NCI-H524 treated with DMSO at 0.1 percent for 48 hours (cell line): ENCODE measurements at regions not wholly inside any gene's neighbourhood (a gene's known extent, or its start where the extent isn't known, plus 50 kb on each side); places are given as distances from the start of the nearest gene placed in this dataset.

Source experiments
- DNase-seq: peaks from one replicate; lab custom pipeline; 2025; lab: John Stamatoyannopoulos, UW

DNA sequence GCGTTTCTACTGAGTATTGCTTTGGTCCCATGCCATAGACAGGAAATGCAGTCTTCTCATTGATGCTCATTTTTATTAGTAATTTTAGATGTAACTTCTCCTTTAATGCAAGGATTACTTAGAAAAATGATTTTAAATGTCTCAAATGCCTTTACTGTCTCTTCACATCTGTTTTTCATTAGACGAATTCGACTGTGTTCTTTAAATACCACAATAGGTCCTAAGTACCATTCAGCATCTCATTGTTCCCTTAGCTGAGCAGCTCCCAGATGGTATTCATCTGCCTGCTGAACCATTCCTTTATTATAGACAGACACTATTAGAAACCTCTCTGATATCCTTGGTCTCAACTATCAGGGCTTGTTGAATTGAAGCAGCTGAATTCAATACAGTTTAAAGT is 113.6 kb downstream of the LSMEM1 start:
- DNase-seq: no peak

DNA sequence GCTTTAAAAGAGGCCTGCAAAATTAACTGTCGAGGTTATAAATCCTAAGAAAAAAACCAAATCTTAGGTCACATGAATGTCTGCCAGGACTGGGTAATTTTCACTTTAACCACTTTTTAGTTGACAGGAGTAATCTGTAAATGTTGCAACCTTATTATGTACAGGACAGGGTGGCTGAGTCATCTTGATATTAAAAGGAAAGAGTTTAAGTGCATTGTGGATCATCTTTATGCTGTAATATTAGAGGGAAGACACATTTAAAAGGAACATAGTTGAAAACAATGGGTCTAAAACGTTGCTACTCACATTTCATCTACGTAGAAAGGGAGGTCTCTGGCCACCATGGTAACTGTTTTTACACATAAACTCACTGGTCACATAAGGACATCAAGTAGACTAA is 115.5 kb downstream of the LSMEM1 start:
- DNase-seq: no peak

DNA sequence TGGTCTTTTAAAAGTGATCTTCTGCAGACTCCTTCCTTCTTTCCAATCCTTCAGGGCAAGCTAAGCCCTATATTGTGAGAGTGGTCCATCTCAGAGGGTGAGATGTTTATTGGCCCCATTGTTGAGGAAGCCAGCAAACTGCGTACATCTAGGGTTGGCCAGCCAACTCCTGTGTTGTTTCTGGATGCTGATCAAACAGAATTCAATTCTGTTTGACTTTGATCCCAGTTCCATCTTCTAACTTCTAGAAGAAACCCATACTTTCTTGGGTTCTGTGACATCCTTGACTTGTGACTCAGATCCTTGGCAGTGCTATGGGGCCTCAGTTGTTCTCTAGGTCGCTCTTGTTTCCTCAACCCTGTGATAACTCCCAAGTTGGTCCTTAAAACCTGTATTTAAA is 116.2 kb downstream of the LSMEM1 start:
- DNase-seq: no peak

DNA sequence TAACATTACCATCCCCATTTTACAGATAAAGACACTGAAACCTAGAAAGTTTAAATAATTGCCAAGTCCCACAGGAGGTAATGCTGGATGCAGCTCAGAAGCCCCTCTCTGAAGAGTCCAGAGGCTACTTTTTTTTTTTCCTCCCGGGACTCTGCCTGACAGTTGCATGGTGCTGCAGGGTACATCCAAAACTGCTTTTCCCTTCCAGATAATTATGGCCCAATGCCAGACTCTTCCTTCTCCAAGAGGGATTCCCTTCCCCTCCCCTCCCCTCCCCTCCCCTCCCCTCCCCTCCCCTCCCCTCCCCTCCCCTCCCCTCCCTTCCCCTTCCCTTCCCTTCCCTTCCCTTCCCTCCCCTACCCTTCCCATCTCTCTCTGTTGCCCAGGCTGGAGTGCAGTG is 122.9 kb downstream of the LSMEM1 start:
- DNase-seq: no peak

DNA sequence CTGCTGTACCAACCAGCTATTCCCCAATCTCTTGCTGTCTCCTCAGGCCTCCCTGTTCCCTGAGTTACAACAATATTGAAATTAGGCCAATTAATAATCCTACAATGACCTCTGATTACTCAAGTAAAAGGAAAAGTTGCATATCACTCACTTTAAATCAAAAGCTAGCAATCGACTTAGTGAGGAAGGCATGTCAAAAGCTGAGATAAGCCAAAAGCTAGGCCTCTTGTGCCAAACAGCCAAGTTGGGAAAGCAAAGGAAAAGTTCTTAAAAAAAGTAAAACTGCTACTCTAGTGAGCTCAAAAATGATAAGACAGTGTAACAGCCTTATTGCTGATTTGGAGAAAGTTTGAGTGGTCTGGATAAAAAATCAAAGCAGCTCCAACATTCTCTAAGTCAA is 129.8 kb downstream of the LSMEM1 start:
- DNase-seq: no peak

DNA sequence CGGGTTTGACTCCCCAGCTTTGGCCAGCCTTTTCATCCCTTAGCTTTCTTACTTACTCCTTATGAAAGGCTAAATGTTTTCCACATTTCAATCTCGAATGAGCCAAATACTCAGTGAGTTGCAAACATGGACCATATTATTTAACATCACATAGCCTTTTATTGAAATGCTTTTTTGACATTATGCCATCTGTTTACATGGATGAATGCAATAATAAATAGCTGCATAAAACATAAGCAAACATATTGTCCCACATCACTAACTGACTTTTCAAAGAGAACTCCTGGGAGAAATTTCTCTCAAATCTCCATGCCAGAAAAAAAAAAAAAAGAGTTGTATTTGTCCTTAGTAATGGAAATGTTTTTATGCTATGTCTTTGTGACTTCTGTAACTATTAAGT is 134.9 kb downstream of the LSMEM1 start:
- DNase-seq: no peak

DNA sequence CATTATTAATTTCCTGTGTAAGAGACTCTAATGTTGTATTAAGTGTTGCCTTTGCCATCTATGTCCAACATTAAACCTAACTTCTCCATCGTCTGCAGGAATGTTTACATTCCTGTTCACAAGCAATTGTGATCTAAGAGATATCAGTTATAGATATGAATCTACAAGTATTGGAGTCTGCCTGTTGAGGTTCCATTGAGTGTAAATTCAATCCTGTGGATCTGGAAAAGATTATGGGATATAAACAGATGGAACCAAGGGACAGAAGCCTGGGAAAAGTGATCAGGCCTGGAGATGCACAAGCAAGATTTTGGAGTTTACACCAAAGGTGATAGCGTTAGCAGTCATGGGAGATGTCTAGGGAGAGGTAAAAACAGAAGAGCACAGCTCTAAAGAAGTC is 135.5 kb downstream of the LSMEM1 start:
- DNase-seq: no peak

DNA sequence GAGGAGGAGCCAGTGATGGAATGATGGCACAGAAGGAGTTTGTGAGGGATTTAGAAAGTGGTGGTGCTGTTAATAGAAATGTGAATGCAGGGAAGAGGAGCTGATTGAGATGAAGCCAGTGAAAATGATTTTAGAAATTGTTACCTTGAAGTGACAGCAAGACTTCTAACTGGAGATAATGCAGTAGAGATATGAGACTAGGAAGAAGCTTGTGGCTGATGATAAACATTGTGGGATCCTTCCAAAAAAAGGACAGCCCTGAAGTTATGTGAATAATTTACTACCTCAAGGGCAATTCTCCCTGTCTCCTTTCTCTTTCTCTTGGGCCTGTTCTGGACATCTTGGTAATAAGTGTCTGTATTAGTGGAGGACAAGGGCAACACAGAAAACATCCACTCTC is 138.6 kb downstream of the LSMEM1 start:
- DNase-seq: no peak

DNA sequence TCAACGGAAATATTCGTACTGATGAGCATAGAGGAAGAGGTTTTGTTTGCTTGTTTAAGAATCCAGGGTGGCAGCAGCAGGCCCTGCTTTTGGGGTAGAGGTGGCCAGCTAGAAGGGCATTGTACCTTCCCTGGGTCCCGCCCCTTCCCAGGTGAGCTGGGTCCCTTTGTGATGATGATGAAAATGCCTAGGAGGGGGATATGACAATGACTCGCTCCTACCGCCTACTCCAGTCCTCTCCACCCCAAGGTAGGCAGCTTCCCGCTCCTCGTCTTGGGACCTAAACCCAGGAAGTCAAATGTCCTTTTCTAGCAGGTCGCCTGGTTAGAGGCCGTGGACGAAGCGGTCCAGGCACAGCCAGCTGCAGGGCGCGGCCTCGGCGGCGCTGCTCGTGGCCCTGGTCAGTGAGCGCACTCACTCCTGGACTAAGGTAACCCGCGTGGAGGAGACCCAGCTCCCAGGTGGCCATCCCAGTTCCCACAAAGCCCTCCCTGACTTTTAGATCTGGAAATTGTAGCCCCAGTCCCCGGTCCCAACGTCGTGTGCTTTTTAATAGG is 141.4 kb downstream of the LSMEM1 start:
- no peak for DNase-seq

DNA sequence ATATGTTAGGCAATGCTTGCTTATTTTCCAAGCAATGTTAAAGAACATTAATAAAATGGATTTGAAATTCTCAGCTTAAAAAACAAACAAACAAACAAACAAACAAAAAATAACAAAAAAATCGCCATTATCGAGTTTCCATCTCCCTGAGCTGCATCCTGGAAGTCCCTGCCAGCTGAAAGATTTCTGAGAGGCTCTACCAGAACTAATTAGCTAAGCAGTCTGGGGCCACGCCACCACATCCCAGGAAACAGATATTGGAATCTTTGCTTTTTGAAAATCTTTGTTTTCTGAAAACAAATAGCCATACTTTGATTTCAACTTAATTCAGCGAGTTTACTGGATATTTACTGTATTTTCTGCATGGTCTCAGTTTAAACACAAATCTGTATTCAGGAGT is 143.6 kb downstream of the LSMEM1 start:
- DNase-seq: no peak

DNA sequence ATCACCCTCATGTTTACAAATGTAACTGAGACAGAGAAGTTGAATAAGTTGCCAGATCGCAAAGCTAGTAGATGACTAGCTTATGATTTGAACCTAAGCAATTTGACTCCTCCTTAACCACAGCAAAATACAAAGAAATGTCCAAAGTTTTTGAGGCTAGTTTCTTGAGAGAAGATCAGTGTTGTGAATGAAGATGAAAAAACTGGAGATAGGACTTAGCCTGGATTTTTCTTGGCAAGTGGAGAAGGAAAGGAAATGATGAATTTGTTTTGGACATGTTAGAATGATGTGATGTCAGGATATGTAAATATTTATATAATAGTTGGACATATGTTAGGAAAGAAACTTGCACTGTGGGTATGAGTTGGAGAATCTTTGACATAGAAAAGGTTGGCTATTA is 149.8 kb downstream of the LSMEM1 start:
- DNase-seq: no peak

DNA sequence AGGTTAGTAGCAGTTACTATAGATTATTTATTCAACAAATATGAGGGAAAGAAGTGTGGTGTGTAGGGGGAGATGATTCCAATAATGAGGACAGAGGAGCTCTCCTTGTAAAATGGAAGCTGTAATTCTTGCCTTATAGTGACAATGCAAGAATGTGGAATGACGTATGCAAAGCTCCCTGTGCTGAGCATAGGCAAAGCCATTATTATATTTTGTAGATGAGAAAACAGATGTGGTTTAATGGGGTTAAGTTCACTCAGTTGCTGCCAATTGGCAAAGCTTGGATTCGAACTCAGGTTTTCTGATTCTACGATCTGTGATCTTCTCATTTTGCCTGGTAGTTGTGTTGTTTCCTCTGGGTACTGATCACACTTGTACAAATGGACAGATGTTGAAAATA is 153.3 kb downstream of the LSMEM1 start:
- DNase-seq: no peak

DNA sequence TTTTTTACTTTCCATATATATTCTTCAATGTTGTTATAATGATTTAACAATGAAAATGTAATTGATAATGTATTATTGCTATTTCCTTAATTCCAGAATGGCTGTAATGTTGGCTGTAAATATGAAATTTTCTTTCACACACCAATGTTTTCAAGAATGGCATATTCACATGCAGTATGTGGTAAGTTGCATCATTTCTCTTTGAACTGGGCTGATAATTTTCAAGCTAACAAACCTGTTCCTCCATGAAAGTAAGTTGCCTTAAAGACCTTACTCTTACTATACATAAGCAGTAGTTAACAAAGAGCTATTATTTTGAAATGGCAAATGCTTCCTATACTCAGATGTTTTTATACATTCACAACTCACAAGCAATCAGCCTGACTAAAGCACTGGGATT is 154.5 kb downstream of the TMEM168 start:
- no peak for DNase-seq

DNA sequence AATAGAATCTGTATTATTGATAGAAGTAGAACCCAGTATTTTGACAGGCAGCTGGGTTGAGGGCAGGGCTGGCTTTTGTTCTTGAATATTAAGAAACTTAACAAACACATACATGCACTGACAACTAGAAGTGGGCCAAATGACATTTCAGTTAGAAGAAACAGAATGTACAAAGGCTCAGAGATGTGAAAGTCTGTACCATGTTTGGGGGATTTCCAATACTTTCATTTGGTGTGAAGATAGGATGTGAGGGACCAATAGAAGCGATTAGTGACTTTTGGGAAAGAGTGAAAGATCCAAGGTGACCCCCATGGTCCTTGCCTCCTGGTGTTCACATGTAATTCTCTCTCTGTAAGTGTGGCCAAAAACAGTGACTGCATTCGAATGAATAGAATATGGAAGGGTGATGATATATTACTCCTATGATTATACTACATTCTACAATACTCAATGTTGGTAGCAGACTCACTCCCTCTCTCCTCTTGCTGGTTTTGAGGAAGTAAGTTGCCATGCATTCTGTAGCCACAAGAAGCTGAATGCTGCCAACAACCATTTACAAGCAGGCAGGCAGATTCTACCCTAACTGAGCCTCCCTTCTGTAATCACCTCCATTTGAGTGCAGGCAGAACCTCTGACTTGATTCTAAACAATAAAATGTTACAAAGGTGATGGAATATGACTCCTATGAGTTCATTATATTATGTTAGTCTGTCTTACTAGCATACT is 151.4 kb downstream of the TMEM168 start:
- no peak for DNase-seq

DNA sequence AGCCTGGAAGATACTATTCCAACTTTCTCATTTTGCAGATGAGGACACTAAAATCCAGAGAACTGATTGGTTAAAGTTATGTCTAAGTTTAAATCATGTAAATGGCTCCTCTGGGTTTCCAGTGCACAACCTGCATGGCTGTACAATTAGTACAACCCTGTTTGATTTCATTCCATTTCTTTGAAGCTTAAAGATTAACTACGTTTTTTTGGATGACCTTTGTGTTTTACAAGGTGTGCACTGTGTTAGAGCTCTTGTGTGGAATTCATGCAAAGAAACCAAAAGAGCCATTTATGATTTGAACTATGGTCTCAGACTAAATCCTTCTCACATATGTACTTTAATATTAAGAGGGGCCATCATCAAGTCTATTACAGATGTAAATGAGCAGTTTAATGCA is 149.5 kb downstream of the TMEM168 start:
- no peak for DNase-seq

DNA sequence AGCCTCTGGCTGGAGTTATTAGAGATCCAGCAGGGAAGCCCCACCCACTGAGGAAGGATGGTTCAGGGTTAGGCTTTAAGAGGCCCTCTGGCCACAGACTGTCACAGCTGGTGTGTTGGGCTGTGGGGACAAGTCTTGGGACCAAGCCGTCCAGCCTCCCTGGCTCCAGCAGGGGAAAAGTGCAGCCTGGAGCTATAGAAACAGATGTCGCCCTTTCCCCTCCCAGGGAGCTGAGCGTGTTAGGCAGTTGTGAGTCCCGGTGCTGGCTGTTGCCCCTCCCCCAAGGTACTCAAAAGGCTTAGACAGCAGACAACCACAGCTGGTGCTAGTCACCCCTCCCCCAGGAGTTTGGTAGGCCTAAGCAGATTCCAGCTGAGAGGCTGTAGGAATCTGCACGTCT is 143.4 kb downstream of the TMEM168 start:
- peak; percentile 98 for DNase-seq

DNA sequence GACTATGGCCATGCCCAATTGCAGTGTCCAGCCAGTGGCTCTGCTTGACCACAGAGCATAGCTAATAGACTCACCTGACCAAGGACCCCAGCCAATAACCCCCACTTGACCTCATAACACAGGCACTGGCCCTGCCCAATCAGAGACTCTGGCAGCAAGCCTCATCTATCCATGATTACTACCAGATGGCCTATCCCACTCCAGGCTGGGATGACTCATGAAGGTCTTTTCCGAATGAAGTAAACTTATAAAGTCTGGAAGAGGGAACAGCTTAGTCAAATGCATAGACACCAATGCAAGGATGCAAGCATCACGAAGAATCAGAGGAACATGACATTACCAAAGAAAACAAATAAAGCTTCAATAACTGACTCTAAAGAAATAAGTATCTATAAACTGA is 141.4 kb downstream of the TMEM168 start:
- DNase-seq: no peak

DNA sequence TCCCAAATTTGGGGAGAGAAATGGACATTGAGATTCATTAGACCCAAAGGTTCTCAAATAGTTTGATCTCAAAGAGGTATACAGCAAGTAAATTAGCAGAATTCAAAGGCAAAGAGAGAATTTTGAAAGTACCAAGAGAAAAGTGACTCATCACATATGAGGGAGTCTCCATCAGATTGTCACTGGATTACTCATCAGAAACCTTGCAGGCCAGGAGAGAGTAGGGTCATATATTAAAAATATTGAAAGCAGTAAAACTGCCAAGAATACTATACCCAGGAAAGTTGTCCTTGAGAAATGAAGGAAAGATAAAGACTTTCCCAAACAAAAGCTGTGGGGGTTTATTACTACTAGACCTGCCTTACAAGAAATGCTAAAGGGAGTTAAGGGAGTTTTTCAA is 140.6 kb downstream of the TMEM168 start:
- DNase-seq: no peak

DNA sequence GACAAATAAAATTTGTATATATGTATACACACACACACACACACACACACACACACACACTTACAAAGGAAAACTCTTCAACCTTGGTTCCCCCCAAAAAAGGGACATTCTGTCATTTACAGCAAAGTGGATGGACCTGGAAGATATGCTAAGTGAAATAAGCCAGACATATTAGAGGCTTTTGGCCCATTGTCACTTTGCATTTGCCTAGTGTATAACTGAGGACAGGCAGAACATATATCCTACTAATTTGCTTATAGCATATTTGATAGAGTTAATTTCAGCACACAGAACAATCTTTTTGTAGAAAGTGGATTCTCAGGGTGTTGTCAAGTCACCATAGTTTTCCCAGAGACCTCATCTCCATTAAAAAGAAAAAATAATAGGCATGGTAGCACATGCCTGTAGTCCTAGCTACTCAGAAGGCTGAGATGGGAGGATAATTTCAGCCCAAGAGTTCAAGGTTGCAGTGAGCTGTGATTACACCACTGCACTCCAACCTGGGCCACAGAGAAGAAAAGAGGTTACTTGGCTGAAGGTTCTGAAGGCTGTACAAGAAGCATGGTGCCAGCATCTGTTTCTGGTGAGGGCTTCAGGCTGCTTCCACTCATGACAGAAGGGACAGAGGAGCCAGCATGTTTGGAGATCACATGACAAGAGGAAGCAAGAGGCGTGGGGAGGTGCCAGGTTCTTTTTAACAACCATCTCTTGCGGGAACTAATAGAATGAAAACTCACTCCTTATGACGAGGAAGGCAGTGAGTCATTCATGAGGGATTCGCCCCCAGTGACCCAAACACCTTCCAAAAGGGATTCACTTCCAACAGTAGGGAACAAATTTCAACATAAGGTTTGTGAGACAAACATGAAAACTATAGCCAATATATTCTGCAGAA is 135.6 kb downstream of the TMEM168 start:
- no peak for DNase-seq

DNA sequence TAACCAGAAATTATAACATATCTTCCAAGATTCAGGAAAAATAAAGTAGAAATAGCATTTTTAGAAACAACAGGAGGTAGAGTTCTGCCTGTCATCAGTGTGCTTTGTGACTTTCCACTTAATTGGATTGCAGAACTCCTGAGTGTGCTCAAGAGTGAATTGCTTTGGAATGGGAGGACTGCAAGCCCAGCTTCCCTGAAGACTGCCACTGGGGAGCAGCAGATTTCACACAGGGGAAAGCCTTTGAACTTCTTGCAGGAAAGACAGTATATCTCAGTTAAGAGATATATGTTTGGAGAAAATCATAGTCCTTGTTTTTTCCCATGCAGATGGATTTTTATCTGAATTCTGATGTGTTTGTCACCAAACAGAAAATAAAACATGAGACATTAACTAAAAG is 124.5 kb downstream of the TMEM168 start:
- no peak for DNase-seq

DNA sequence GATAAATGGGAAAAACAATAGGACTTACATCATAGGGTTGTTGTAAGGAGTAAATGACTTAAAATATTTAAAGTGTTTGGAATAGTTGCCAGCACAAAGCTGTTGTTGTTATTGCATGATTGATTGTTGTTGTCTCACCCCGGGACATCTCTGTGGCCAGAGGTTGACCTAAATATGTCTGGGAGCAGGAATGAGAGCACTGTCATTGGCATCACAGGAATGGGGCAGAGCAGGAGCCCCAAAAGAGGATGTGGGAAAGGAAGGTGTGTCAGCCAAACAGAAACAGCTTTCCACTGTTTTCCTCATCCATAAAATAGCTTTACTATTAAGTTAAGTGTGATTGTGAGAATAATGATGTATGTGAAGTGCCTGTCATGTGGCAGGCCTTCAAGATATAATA is 121.6 kb downstream of the TMEM168 start:
- DNase-seq: no peak

DNA sequence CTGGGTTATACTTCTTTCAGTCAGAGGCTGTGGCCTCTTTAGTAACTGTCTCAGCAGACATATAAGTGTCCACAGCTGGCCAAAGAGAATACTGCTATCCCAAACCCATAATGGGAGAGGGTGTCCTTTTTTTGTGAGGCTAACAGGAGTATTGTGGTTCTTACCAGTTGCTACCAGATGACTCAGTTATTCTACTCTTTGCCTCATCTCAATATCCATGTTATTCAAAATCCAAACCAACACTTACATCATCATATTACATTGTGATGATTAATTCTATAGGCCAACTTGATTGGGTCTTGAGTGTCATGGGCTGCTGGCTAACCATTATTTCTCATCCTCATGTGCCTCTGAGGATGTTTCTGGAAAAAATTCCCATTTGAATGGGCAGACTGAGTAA is 120.9 kb downstream of the TMEM168 start:
- DNase-seq: no peak

DNA sequence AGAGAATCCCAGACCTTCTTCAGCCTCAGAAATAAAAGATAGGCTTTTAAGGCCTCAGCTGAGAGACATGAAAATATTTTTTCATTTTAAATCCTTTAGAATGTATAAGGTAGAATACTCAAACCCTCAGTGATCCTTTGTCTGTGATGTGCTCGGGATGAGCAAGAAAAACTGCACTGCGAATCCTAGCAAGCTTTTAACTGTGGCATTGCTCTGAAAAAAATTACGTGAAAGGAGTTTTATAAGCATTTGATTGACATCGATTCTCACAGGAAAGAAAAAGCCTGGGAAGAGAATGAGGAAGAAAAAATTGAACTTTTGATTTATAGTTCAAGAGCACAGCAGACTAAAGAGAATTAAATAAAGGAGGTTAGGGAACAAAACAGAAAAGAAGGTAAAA is 120.0 kb downstream of the TMEM168 start:
- DNase-seq: no peak
